Inferior parietal cortex (tissue), 1 donor: ENCODE measurements at regions not wholly inside any gene's neighbourhood (a gene's known extent, or its start where the extent isn't known, plus 50 kb on each side); places are given as distances from the start of the nearest gene placed in this dataset.

ENCODE experiments used
- DNase-seq: peaks from one replicate; pipeline ENCODE4 v3.0.0-alpha.2; 2016; ENCODE audit errors: extremely low spot score

GRCh38 chr1:233516732-233517131 is 97.2 kb upstream of the KCNK1 start:
- no peak for DNase-seq

GRCh38 chr1:233518344-233518743 is 95.6 kb upstream of the KCNK1 start:
- DNase-seq, result peak; percentile 68

- DNase-seq, result no peak
Observed at GRCh38 chr1:233520261-233521191, 93.4 kb upstream of the KCNK1 start.

DNA sequence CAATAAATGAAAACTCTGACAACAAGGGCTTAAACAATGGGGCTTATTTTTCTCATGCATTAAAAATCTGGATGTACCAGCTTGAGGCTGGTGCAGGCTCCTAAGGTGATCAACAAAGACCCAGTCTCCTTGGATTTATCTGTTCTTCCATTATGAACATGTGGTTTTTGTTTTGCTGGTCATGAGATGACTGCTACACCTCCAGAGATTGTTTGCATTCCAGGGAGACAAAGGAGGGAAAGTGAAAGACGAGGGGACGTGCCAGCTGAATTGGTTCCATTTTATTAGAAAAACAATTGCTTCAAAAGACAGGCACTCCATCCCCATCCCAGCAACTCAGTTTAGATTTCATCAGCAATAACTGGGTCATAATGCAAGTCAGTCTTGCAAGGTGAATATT is 90.9 kb upstream of the KCNK1 start:
- DNase-seq, result no peak

GRCh38 chr1:233527818-233528217 is 86.1 kb upstream of the KCNK1 start:
- no peak for DNase-seq

DNA sequence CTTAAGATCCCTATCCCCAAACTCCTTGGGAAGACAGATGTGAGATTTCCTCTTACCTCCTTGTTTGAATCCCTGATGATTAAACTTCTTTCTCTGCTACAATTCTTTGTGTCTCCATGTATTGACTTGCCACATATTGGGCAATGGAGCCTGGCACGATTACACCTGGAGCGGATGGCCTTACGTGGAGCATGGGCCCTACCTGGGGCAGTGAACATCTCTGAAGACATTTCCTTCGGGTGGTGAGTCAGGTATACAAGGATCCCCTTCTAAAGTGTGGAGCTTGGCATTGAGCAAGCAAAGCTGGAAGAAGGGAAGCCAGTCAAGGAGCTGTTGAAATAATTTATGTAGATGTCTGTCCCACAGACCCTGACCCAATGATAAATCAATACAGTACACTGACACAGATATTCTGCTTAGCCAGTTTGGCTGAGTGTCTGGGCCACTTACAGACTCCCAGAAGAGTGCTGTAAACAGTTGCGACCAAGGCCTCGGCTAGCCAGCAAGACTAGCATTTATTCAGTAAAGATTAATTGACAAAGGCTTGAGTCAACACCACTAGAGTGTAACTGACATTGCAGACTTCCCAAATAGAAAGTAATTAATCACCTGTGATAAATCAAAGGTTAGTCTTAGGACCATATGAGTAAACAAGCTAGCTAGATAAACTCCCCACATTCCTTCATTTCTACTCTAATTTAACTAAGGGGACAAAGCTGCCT is 83.1 kb upstream of the KCNK1 start:
- DNase-seq, result no peak

GRCh38 chr1:233540816-233541215 is 73.1 kb upstream of the KCNK1 start:
- no peak for DNase-seq

GRCh38 chr1:233543338-233544255 is 70.3 kb upstream of the KCNK1 start:
- peak; percentile 62 for DNase-seq

DNA sequence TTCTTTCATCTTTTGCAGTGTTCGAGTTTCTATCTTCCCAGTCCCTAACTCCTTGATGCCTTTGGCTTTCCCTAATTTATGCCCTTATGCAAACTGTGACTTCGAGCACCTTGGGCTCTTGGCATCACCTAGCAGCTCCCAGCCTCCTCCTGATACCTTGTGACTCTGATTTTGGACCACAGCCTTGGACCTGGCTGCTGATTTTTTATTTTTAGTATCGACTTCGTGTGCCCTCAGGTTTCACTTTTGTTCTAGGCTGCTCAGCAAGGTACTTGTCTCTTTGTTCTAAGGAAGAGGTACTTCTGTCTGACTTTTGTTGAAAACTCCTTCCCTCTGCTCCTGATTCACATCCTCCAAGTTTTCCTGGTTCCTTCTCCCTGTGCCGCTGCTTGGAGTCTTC is 69.6 kb upstream of the KCNK1 start:
- DNase-seq, result no peak

- no peak for DNase-seq
Observed at GRCh38 chr1:233547726-233548125, 66.2 kb upstream of the KCNK1 start.

DNA sequence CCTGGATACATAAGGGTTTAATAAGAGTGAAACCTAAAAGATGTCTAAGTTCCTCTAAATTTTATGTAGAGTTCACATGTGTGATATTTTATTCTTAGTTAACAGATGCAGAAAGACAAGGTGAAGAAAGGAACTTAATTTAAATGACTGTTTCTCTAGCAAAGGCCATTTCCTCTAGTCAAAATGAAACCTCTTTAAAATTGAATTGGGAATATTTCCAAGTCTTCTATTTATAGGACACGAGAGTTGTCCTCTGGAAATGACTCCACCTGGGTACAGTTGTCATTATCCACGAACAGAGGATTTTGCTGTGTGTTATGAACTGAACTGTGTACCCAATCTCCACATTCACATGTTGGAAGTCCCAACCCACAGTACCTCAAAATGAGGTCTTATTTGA is 64.5 kb upstream of the KCNK1 start:
- DNase-seq, result no peak

DNA sequence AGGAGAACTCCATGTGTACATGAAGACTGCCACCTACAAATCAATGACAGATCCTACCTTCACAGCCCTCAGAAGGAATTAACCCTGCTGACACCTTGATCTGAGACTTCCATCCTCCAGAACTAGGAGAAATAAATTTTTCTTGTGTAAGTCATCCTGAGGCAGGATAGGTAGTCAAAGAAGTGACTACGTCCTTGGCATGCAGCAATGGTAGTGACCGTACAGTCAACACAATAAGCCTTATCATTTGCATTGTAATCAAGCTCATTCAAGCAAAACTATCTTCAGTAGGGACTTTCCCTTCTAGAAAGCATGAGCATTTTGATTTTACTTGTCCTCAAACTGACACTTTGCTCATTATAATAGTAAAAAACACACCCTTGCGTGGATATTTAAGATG is 64.0 kb upstream of the KCNK1 start:
- no peak for DNase-seq

- DNase-seq, result no peak
Observed at GRCh38 chr1:233554037-233554436, 59.9 kb upstream of the KCNK1 start.

DNA sequence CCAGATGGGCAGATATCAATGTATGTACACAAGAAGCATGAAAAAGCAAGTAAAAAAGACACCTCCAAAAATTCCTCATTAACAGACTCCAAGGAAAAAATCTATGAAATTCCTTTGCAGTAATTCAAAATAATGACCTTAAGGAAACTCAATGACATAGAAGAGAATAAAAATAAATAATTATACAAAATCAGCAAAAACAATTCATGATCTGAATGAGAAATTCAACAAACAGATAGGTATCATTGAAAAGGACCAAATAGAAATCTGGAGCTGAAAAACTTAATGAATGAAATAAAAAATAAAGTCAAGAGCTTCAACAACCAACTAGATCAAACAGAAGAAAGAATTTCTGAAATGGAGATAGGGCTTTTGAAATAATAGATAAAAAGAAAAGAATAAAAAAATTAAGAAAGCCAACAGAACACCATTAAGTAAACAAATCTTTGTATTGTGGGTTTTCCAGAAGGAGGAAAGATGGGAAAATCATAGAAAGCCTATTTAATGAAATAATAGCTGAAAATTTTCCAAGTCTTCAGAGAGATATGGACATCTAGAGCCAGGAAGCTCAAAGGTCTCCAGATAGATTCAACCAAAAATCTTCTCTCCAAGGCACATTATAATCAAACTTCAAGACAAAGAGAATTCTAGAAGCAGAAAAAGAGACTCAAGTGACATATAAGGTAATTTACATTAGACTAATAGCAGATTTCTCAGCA is 52.0 kb upstream of the KCNK1 start:
- no peak for DNase-seq
